Erythroblast (primary cell): ENCODE measurements at regions not wholly inside any gene's neighbourhood (a gene's known extent, or its start where the extent isn't known, plus 50 kb on each side); places are given as distances from the start of the nearest gene placed in this dataset.

Source experiments
- GATA1 ChIP-seq: IDR thresholded peaks from 2 replicates; pipeline ENCODE4 v1.6.1; 2011; ENCODE audit warnings: low read depth, mild to moderate bottlenecking, control low read depth, low read length, moderate library complexity
- POLR2A ChIP-seq: IDR thresholded peaks from 2 replicates; pipeline ENCODE4 v1.6.1; 2011; ENCODE audit warnings: mild to moderate bottlenecking, low read length

DNA sequence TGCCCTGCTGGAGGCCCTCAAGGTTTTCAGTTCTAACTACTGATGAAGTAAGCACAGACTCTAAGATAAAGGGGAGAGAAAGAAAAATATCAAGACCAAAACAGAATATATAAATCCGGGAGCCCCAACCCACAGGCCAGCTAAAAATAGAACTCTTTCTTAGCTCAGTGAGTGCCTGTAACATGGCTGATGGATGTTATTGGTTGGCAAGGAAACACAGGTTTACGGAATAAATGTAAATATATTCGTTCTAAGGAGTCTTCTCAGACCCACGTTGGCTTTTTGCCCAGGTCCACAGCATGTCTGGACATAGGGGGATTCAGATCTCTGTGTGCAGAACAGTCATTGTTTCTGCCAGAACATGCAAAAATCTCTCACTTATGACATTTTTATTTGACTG, 139.0 kb upstream of the SERPINE2 start:
- no peak for TF ChIP-seq POLR2A
- no peak for TF ChIP-seq GATA1
